ENCODE measurements at regions not wholly inside any gene's neighbourhood (a gene's known extent, or its start where the extent isn't known, plus 50 kb on each side); places are given as distances from the start of the nearest gene placed in this dataset.
A peak's percentile ranks its signal among the peaks of the same experiment; 100 is the strongest.

DNA sequence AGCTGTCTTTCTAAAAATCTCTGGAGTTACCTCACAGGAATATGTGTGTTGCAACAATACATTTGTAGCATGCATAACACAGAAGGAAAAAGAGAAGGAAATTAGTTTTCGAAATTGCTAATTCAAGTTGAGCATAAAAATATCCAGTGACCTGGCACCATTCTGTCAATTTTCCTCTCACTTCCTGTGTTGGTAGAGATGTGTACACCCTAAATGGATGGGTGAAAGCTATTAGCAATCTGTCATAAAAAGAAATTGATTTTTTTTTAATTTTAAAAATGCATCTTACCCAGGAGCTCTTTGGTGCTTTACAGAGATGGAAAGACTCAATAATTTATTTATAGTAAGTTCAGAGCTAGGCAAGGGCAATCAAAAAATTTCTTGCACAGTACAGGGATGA is 333.3 kb upstream of the TMEM229A start:
- Mint-ChIP-seq H3K27ac (no peak overlapping the region), H3K4me3 (no peak overlapping the region), H3K36me3 (no peaks in the 10 kb centered on the region), H3K9me3 (peaks cover 3 to 29% (median 11%) of the 10 kb centered on the region in 7 donors), H3K4me1 (no peaks in the 10 kb centered on the region), H3K27me3 (no peaks in the 10 kb centered on the region)
- no peak for DNase-seq
- no peak for ATAC-seq (ENCODE audit: low read depth in 2 of 2)

DNA sequence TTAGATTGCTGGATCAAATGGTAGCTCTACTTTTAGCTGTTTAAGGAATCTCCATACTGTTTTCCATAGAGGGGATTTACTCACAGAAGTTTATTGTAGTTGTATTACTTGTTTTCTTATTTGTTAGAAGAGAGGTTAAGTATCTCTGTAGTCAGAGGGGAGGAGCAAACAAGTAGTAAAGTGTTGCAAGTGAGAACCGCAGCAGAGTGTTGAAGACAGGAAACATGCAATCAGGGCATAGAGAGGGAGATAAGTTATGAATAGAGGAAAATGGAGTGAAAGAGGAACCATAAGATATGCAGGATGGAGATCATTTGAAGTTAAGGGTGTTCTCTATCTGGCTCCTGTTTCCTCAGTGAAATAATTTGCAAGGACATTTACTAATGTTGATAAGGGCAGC is 331.4 kb upstream of the TMEM229A start:
- Mint-ChIP-seq H3K4me3 (no peak overlapping the region), H3K27me3 (no peaks in the 10 kb centered on the region), H3K36me3 (no peaks in the 10 kb centered on the region), H3K4me1 (no peaks in the 10 kb centered on the region), H3K27ac (no peak overlapping the region), H3K9me3 (peaks cover 4 to 34% (median 12%) of the 10 kb centered on the region in 7 donors)
- ATAC-seq (ENCODE audit: low read depth in 2 of 2) = no peak
- DNase-seq = no peak

DNA sequence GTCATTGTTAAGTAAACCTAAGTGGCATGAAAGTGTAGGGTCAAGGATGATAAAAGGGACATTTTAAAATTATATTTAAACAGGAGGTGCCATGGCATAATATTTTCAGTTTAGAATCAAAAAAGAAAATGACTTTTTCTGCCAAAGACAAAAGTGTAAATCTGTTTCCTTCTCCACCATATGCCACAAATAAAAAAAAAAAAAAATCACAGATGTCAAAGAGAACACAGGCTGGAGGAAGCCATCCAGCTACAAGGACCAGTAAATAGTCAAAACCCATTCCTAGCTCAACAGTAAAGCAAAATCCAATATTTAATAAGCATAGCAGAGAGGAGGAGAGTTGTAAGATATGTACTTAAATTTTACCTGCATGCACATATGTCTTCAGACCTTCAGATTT is 321.3 kb upstream of the TMEM229A start:
- DNase-seq (no peak), ATAC-seq (ENCODE audit: low read depth in 2 of 2) (no peak)
- H3K36me3 Mint-ChIP-seq = no peaks in the 10 kb centered on the region
- H3K4me3 Mint-ChIP-seq = no peak overlapping the region
- peaks cover 0 to 6% (median 1%) of the 10 kb centered on the region in 7 donors for H3K9me3 Mint-ChIP-seq
- no peak overlapping the region for H3K27ac Mint-ChIP-seq
- H3K4me1 Mint-ChIP-seq = no peaks in the 10 kb centered on the region
- H3K27me3 Mint-ChIP-seq = no peaks in the 10 kb centered on the region

DNA sequence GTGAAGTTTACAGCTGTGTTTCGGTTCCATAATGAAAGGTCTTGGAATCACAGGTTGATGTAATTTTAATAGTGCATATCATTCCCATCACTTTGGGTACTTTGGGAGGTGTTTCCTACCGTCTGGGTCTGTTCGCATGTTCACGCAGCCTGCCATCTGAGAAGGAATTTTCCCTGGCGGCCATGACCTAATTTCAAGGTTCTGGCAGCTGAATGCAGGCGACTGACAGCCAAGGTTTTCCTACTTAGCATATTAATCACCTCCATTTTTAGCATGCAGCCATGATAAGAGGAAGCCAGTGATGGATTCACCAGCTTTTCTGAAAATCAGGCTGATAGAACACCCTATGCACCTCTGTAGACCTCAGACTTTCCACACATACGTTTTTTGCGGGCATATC is 319.1 kb upstream of the TMEM229A start:
- DNase-seq (no peak), ATAC-seq (ENCODE audit: low read depth in 2 of 2) (no peak)
- Mint-ChIP-seq H3K27me3 (no peaks in the 10 kb centered on the region), H3K27ac (no peak overlapping the region), H3K4me1 (no peaks in the 10 kb centered on the region), H3K9me3 (peaks cover 3 to 14% (median 4%) of the 10 kb centered on the region in 7 donors), H3K4me3 (no peak overlapping the region), H3K36me3 (no peaks in the 10 kb centered on the region)

DNA sequence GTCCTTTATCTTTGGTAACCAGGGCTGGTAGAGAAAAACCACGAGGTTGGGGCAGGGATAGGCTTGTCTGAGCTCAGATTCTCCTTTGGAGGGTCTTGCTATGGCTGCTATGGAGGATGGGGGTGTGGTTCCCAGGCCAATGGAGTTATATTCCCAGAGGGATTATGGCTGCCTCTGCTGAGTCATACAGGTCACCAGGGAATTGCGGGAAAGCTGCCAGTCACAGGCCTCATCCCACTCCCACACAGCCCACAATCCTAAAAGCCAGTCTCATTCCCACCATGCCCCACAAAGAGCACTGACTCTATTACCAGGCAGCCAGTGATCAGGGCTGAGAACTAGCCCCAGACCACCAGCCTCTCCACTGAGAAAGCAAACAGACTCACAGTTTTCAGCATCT is 316.6 kb upstream of the TMEM229A start:
- no peaks in the 10 kb centered on the region for H3K27me3 Mint-ChIP-seq
- ATAC-seq (ENCODE audit: low read depth in 2 of 2) (no peak), DNase-seq (no peak)
- no peak overlapping the region for H3K4me3 Mint-ChIP-seq
- no peaks in the 10 kb centered on the region for H3K4me1 Mint-ChIP-seq
- H3K9me3 Mint-ChIP-seq = peaks cover 6 to 18% (median 9%) of the 10 kb centered on the region in 7 donors
- no peak overlapping the region for H3K27ac Mint-ChIP-seq
- H3K36me3 Mint-ChIP-seq = no peaks in the 10 kb centered on the region

DNA sequence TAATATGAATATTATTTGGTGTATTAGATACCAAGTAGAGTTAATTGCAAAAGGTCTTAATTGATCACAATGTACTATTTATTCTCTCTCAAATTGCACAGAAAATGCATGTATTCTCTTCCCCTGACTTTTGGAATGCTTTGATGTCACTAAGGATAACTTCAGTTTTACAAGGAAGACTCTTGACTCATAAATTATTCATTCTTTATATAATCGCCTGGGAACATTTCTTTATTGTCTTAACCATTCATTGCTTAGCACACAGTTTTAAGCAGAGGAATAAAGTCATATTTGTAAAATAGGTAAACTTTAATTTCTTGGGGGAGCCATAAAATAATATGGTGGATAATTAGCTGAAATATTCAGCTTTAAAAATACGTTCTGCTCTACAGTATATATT is 306.0 kb upstream of the TMEM229A start:
- no peak overlapping the region for H3K27ac Mint-ChIP-seq
- no peaks in the 10 kb centered on the region for H3K36me3 Mint-ChIP-seq
- H3K9me3 Mint-ChIP-seq = peaks cover 0 to 10% (median 1%) of the 10 kb centered on the region in 7 donors
- DNase-seq (no peak), ATAC-seq (ENCODE audit: low read depth in 2 of 2) (no peak)
- no peaks in the 10 kb centered on the region for H3K27me3 Mint-ChIP-seq
- no peaks in the 10 kb centered on the region for H3K4me1 Mint-ChIP-seq
- H3K4me3 Mint-ChIP-seq = no peak overlapping the region

DNA sequence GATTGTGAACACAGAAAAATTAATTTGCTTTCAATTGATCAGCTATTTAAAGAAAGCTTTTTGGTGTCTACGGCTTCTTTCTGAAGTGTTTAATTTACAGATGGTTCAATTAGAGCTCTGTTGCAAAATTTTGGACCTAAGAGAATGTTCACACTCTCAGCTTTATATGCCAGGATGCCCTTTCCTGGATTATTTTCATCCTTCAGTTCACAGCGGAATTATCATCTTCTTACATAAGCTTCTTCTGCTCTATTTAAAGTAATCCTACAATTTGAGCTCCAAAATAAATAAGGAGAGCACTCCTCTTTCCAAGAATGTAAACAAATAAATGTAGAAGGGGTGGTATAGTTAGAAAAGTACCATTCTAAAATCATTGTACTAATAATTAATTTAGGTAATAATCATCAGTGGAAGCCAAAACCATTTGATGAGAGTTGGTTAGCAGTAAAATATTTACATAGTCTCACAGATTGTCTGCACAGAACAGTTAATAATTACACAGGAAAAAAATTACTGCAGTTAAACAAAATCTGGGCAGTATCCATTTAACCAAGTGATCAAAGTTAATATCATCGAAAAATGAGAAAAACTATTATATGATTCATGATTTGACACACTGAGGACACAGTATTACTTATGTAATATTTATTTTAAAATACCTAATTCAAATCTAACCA is 298.0 kb upstream of the TMEM229A start:
- ATAC-seq (ENCODE audit: low read depth in 2 of 2) = no peak
- no peaks in the 10 kb centered on the region for H3K4me1 Mint-ChIP-seq
- peaks cover 0 to 17% (median 3%) of the 10 kb centered on the region in 7 donors for H3K9me3 Mint-ChIP-seq
- no peak overlapping the region for H3K4me3 Mint-ChIP-seq
- no peak for DNase-seq
- H3K36me3 Mint-ChIP-seq = no peaks in the 10 kb centered on the region
- no peak overlapping the region for H3K27ac Mint-ChIP-seq
- no peaks in the 10 kb centered on the region for H3K27me3 Mint-ChIP-seq

DNA sequence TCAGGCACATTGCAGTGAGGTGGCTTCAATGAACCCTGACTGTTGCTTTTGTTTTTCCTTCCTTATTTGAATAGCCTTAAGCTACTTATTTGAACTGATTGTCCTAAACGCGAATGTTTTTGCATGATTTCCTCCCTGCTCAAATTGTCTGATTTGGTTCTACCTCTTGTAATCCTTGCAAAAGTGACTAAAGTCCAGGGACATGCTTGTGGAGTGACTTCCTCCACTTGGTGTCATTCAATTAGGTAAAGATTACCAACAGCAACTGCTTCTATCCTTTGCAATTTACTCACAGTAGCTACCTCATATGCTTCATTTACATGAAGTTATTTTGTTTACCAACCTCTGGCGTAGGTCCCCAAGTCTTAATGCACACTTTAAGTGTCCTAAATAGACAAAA is 295.9 kb upstream of the TMEM229A start:
- Mint-ChIP-seq H3K4me3 (no peak overlapping the region), H3K27ac (no peak overlapping the region), H3K27me3 (no peaks in the 10 kb centered on the region), H3K36me3 (no peaks in the 10 kb centered on the region), H3K9me3 (peaks cover 1 to 16% (median 3%) of the 10 kb centered on the region in 7 donors), H3K4me1 (no peaks in the 10 kb centered on the region)
- ATAC-seq (ENCODE audit: low read depth in 2 of 2) = no peak
- no peak for DNase-seq

DNA sequence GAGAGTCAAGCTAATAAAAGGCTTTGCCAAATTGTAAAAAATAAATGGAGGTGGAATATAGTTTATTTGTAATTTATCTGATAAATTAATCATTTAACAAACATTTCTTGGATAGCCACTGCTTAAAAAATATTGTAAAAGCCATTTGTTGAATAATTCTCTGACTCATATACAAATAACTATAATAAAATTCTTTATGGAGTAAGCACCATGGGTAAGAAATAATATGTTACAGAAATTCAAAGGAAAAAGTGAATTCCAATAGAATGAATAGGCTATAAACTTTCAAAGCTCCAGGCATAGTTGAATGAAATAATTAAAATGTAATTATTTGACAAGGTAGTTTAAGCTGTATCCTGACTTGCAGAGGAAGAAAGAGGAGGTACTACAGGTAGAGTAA is 291.4 kb upstream of the TMEM229A start:
- no peaks in the 10 kb centered on the region for H3K4me1 Mint-ChIP-seq
- peaks cover 0 to 11% (median 3%) of the 10 kb centered on the region in 7 donors for H3K9me3 Mint-ChIP-seq

DNA sequence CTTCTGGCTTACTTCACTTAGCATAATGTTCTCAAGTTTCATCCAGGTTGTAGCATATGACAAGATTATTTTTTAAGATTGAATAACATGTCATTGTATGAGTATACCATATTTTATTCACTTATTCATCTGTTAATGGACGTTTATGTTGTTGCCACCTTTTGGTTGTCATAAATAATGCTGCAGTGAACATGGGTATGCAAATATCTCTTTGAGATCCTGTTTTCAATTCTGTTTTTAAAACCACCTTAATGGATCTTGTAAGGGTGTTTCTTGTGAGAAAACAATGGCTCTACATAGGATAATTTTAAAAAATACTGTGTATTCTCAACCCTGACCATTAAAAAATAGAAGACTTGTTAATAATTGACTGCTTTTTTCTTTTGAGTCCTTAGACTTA is 290.7 kb upstream of the TMEM229A start:
- H3K4me3 Mint-ChIP-seq = no peak overlapping the region
- H3K4me1 Mint-ChIP-seq = no peaks in the 10 kb centered on the region
- H3K9me3 Mint-ChIP-seq = peaks cover 0 to 12% (median 5%) of the 10 kb centered on the region in 7 donors
- no peaks in the 10 kb centered on the region for H3K27me3 Mint-ChIP-seq
- DNase-seq (no peak), ATAC-seq (ENCODE audit: low read depth in 2 of 2) (no peak)
- no peaks in the 10 kb centered on the region for H3K36me3 Mint-ChIP-seq
- H3K27ac Mint-ChIP-seq = peak overlapping the region in 1 of 6 donors; percentile 58

More for the DNA sequence above, 291.4 kb upstream of the TMEM229A start:
- no peak for DNase-seq
- H3K27ac Mint-ChIP-seq = no peak overlapping the region
- no peaks in the 10 kb centered on the region for H3K36me3 Mint-ChIP-seq
- H3K27me3 Mint-ChIP-seq = no peaks in the 10 kb centered on the region
- ATAC-seq (ENCODE audit: low read depth in 2 of 2) = no peak
- H3K4me3 Mint-ChIP-seq = no peak overlapping the region

DNA sequence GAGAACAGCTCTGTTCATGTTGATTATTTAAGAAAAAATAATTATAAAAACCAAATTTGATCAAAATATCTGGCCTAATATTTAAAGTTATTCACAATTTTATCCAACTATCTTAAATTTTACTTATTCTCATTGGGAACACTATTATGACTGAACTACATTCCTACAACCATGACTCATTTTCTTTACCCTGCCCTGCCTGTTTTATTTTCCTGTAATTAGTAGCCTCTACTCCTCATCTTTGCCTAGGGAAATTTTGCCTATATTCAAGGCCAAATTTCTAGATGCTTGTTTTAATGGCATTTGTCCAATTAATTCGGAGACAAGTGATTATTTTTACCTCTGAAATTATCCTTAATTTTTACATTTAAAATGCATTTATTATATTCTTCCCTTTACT is 289.7 kb upstream of the TMEM229A start:
- DNase-seq = no peak
- Mint-ChIP-seq H3K4me3 (no peak overlapping the region), H3K9me3 (peaks cover 0 to 13% (median 5%) of the 10 kb centered on the region in 7 donors), H3K4me1 (no peaks in the 10 kb centered on the region), H3K27ac (no peak overlapping the region), H3K36me3 (no peaks in the 10 kb centered on the region), H3K27me3 (no peaks in the 10 kb centered on the region)
- no peak for ATAC-seq (ENCODE audit: low read depth in 2 of 2)

DNA sequence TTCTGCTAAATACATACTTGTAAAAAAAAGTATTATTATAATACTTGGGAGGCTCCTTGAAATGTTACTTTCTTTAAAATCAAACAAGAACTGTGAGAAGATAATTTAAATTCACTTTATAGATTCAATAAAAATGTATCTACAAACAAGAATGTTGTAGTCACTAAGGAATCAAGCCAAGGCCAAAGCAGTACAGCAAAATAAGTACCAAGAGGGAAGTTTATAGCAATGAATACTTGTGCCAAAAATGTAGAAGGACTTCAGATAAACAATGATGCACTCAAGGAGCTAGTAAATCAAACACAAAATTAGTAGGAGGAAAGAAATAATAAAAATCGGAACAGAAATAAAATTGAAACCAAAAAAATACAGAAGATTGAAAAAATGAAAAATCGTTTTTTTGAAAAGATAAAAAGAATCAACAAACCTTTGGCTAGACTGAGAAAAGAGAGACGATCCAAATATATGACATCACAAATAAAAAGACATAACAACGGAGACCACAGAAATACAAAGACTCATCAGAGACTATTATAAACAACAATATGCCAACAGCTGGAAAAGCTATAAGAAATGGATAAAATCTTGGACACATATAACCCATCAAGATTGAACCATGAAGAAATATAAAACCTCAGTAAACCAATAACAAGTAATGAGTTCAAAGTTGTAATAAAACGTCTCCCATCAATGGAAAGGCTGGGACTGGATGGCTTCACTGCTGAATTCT is 286.0 kb upstream of the TMEM229A start:
- Mint-ChIP-seq H3K4me3 (no peak overlapping the region), H3K9me3 (peaks cover 0 to 6% (median 3%) of the 10 kb centered on the region in 7 donors), H3K36me3 (no peaks in the 10 kb centered on the region), H3K27ac (no peak overlapping the region), H3K4me1 (no peaks in the 10 kb centered on the region), H3K27me3 (no peaks in the 10 kb centered on the region)
- no peak for DNase-seq
- no peak for ATAC-seq (ENCODE audit: low read depth in 2 of 2)

DNA sequence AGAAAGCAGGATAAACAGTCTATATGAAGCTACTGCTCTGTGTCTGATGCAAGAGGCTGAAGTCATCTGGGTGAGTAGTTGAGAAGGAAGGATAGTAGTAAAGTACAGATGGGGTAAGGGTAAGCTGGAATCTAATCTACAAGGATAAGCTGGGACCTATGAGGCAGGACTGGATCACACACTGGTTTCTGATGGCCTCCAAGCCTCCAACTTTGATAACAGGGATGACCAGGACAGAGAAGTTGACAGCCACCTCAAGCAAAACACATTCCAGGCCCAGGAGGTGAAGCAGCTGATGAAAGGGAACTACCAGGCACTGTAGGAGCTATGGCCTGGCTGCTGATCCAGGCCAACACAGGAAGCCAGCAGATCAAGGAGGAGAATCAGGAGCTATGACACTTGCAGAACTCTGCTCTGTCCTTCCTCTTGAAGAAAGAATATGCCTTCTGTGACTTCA is 278.1 kb upstream of the TMEM229A start:
- Mint-ChIP-seq H3K4me1 (no peaks in the 10 kb centered on the region), H3K36me3 (no peaks in the 10 kb centered on the region), H3K4me3 (no peak overlapping the region), H3K27me3 (no peaks in the 10 kb centered on the region), H3K27ac (no peak overlapping the region), H3K9me3 (peaks cover 0 to 4% (median 0%) of the 10 kb centered on the region in 7 donors)
- ATAC-seq (ENCODE audit: low read depth in 2 of 2) (no peak), DNase-seq (no peak)

DNA sequence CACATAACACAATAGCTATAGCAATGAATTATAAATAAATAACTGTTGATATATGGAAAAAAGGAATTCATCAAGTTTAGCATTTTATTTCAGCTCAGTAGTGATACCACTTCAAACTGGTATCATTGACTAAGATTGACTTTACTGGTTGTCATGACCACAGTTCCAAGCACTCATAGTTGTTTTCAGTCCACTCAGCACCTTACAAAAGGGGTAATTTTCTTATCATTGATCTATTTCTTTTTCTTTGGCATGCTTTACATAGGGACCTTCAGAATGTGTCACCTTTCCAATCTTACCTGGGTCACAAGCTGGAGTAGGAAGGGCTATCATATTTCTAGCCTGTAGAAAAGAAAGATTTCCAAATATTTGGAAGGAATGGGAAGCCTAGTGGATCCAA is 275.5 kb upstream of the TMEM229A start:
- H3K9me3 Mint-ChIP-seq = peaks cover 0 to 3% (median 0%) of the 10 kb centered on the region in 7 donors
- DNase-seq (no peak), ATAC-seq (ENCODE audit: low read depth in 2 of 2) (no peak)
- no peak overlapping the region for H3K27ac Mint-ChIP-seq
- H3K36me3 Mint-ChIP-seq = no peaks in the 10 kb centered on the region
- no peak overlapping the region for H3K4me3 Mint-ChIP-seq
- H3K4me1 Mint-ChIP-seq = no peaks in the 10 kb centered on the region
- H3K27me3 Mint-ChIP-seq = no peaks in the 10 kb centered on the region

Measured in naive B cell (primary cell).